ENCODE measurements at regions not wholly inside any gene's neighbourhood (a gene's known extent, or its start where the extent isn't known, plus 50 kb on each side); places are given as distances from the start of the nearest gene placed in this dataset.

- TF ChIP-seq POLR2A (IDR thresholded peaks at IDR 0.05; ENCODE audit: low read length): no peak
- TF ChIP-seq GATA1 (IDR thresholded peaks at IDR 0.05; ENCODE audit: low read depth, low read length): no peak
These were observed 157.6 kb upstream of the PKN2 start for GRCh38 chr1:88526456-88526855.

Measured in erythroblast (primary cell).